ENCODE measurements at regions not wholly inside any gene's neighbourhood (a gene's known extent, or its start where the extent isn't known, plus 50 kb on each side); places are given as distances from the start of the nearest gene placed in this dataset.
"Not testable (repeated sequence)": the region's sequence is repeated elsewhere in the genome, so short reads cannot be mapped to it uniquely, and the experiment has no call there.

GRCh38 chr2:91871716-91872115 is 2999.5 kb upstream of the TEKT4 start:
- TF ChIP-seq EZH2 (IDR thresholded peaks at IDR 0.05); POLR2AphosphoS5 (IDR thresholded peaks at IDR 0.05; ENCODE audit: borderline replicate concordance, low read depth, low read length): not testable (repeated sequence)

All from SK-N-MC (cell line).